ENCODE measurements at regions not wholly inside any gene's neighbourhood (a gene's known extent, or its start where the extent isn't known, plus 50 kb on each side); places are given as distances from the start of the nearest gene placed in this dataset.
A peak's percentile ranks its signal among the peaks of the same experiment; 100 is the strongest.

- no peak for TF ChIP-seq ZFX (IDR thresholded peaks at IDR 0.05)
- no peak for TF ChIP-seq CTCF (conservative IDR thresholded peaks at IDR 0.05)
- no peak overlapping the region for H3K27ac ChIP-seq
Measured at GRCh38 chr14:101624536-101624935, 63.2 kb downstream of the DIO3 start.

- TF ChIP-seq ZFX (IDR thresholded peaks at IDR 0.05) (no peak), CTCF (conservative IDR thresholded peaks at IDR 0.05) (no peak)
- H3K27ac ChIP-seq: no peak overlapping the region
Measured at GRCh38 chr14:101625336-101626097, 64.2 kb downstream of the DIO3 start.

GRCh38 chr14:101626331-101626730 is 65.0 kb downstream of the DIO3 start:
- H3K27ac ChIP-seq: no peak overlapping the region
- TF ChIP-seq ZFX (IDR thresholded peaks at IDR 0.05) (no peak), CTCF (conservative IDR thresholded peaks at IDR 0.05) (no peak)

GRCh38 chr14:101627915-101628262 is 66.6 kb downstream of the DIO3 start:
- H3K27ac ChIP-seq: no peak overlapping the region
- no peak for TF ChIP-seq ZFX (IDR thresholded peaks at IDR 0.05)
- no peak for TF ChIP-seq CTCF (conservative IDR thresholded peaks at IDR 0.05)

GRCh38 chr14:101628471-101628966 is 67.2 kb downstream of the DIO3 start:
- peak overlapping the region; percentile 7; the same call in 1 of the 2 replicates for H3K27ac ChIP-seq
- no peak for TF ChIP-seq ZFX (IDR thresholded peaks at IDR 0.05)
- peak; percentile 99 for TF ChIP-seq CTCF (conservative IDR thresholded peaks at IDR 0.05)

- TF ChIP-seq ZFX (IDR thresholded peaks at IDR 0.05) (no peak), CTCF (conservative IDR thresholded peaks at IDR 0.05) (no peak)
- H3K27ac ChIP-seq: peak overlapping the region; percentile 7; the same call in 1 of the 2 replicates
Measured at GRCh38 chr14:101628975-101629374, 67.7 kb downstream of the DIO3 start.

- no peak overlapping the region for H3K27ac ChIP-seq
- no peak for TF ChIP-seq CTCF (conservative IDR thresholded peaks at IDR 0.05)
- TF ChIP-seq ZFX (IDR thresholded peaks at IDR 0.05): no peak
Measured at GRCh38 chr14:101630056-101630965, 69.0 kb downstream of the DIO3 start.

Measured in C4-2B (cell line).